LNCAP (cell line): ENCODE measurements at regions not wholly inside any gene's neighbourhood (a gene's known extent, or its start where the extent isn't known, plus 50 kb on each side); places are given as distances from the start of the nearest gene placed in this dataset.

Source experiments
- CTCF ChIP-seq: fragments of 450-650 bp; IDR thresholded peaks from 2 replicates; pipeline ENCODE4 v1.5.1; 2017; ENCODE audit warnings: mild to moderate bottlenecking

GRCh38 chr5:6193310-6193709, 185.0 kb downstream of the MED10 start:
- no peak for TF ChIP-seq CTCF

- no peak for TF ChIP-seq CTCF
Measured at GRCh38 chr5:6190838-6191237, 187.5 kb downstream of the MED10 start.

GRCh38 chr5:6188976-6189375, 189.4 kb downstream of the MED10 start:
- TF ChIP-seq CTCF: no peak

GRCh38 chr5:6188344-6188743, 190.0 kb downstream of the MED10 start:
- no peak for TF ChIP-seq CTCF

GRCh38 chr5:6187501-6187900, 190.8 kb downstream of the MED10 start:
- no peak for TF ChIP-seq CTCF

GRCh38 chr5:6185574-6185973, 192.8 kb downstream of the MED10 start:
- no peak for TF ChIP-seq CTCF

GRCh38 chr5:6184481-6184880, 193.9 kb downstream of the MED10 start:
- TF ChIP-seq CTCF: no peak
